Caki2 (cell line): ENCODE measurements at regions not wholly inside any gene's neighbourhood (a gene's known extent, or its start where the extent isn't known, plus 50 kb on each side); places are given as distances from the start of the nearest gene placed in this dataset.
A peak's percentile ranks its signal among the peaks of the same experiment; 100 is the strongest.
"Not testable (repeated sequence)": the region's sequence is repeated elsewhere in the genome, so short reads cannot be mapped to it uniquely, and the experiment has no call there.

Experiments
- DNase-seq: peaks from one replicate; pipeline ENCODE4 v3.0.0-alpha.2; 2015; ENCODE audit warnings: low read depth
- in situ Hi-C: cut with HindIII; loops from 2 replicates; pipeline ENCODE4 v1.10.0; 2016; ENCODE audit warnings: low sequenced_read_pairs, low pct_unique_long_range_greater_than_20kb, mixed read lengths

DNA sequence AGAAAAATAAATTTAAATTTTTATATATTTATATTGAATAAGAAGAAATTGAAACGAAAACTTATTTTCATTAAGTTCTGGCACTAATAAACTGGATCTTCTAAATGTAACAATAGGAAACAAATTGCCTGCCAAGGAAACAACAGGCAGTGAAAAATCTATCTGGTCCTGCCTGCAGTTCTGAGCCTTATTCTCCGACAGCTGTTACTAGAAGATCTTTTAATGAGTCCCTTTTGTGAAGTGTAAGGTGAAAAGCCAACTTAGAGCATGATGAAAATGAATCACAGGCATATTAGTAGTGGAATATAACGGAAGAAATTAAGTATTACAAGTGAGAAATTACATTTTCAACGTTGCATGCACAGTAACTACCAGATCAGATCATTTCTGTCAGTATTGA lies 1002.7 kb upstream of the PCDH20 start:
- no peak for DNase-seq
- in situ Hi-C loops: no loop called here

- in situ Hi-C loops: no loop called here
- no peak for DNase-seq
Observed at GRCh38 chr13:62407871-62408270, 992.2 kb upstream of the PCDH20 start.

- in situ Hi-C loops: no loop called here
- DNase-seq: no peak
Observed at GRCh38 chr13:62388515-62388914, 972.9 kb upstream of the PCDH20 start.

DNA sequence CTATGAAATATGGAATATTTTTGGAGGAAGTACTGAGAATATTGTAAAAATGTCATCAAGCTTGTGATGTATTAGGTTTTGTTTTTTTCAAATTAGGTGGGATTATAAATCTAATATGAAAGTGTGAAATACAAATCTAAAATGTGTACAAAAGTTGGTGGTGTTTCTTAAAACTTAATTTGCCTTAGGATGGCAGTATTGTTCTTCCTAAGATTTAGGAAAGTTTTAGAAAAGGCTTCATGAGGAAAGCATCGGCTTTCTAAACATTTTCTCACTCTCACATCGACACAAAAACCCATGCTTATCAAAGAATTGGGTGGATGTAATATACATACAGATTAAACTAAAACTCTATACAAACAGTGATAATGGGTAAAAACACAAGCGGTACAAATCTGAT lies 972.0 kb upstream of the PCDH20 start:
- DNase-seq: no peak
- in situ Hi-C loops: no loop called here

GRCh38 chr13:62379241-62379640 lies 963.6 kb upstream of the PCDH20 start:
- in situ Hi-C loops, DNase-seq: not testable (repeated sequence)

DNA sequence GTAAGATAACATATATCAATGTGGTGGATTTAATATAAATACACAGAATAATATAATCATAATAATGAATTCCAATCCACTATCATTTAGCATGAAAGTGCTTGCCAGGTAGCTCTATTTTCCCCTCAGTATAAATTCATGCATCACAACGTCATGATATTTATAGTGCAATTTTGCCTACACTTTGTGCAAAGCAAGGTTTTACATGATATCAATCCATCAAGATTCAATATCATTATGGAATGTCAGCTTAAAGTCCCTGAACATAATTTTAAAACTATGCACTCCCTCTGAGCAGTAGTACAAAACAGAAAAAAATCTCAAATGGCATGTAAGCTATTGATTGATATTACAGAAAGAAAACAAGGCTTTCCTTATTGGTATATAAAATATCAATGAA lies 962.2 kb upstream of the PCDH20 start:
- in situ Hi-C loops: no loop called here
- no peak for DNase-seq

DNA sequence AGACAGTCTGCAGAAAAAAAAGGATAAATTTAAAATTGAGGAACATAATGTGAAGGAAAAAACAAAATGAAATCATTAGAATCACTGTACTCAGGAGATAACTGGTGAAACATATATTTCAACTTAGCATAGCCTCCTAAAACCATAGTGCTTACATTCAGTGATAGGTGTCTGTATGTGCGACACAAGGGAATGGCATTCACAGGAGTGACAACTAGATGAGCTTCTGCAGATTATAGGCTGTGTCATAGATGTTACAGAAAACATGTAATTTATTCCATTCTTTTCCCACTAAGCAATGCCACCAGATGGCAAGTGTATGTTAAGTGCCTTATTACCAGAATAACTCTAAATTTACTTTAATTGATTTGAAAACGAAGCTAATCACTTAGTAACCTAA lies 960.0 kb upstream of the PCDH20 start:
- in situ Hi-C loops: no loop called here
- DNase-seq: no peak

DNA sequence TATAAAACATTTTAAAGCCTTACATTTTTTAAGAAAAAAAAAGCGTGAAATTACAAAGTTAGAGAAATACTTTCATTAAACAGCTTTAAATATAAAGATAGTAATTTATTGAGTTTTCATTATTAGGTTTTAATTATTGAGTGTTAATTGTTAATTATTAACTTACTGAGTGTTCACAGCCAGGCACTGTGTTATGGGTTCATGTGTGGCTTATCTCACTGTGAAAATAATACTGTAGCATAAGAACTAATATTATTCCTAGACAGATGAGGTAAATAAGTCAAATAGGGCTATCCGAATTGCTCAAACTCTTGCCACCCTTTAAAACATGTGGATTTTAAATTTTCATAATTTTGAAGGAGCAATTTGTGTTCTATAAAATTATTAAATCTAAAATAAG lies 956.1 kb upstream of the PCDH20 start:
- no peak for DNase-seq
- in situ Hi-C loops: no loop called here

DNA sequence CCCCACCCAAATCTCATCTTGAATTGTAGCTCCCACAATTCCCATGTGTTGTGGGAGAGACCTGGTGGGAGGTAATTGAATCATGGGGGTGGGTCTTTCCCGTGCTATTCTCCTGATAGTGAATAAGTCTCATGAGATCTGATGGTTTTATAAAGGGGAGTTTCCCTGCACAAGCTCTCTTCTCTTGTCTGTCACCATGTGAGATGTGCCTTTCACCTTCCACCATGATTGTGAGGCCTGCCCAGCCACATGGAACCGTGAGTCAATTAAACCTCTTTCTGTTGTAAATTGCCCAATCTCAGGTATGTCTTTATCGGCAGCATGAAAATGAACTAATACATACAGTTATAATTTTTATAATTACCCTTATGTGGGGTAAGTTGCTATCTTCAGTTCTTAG lies 952.3 kb upstream of the PCDH20 start:
- in situ Hi-C loops, DNase-seq: not testable (repeated sequence)

GRCh38 chr13:62360609-62361008 lies 945.0 kb upstream of the PCDH20 start:
- in situ Hi-C loops: no loop called here
- no peak for DNase-seq

GRCh38 chr13:62358646-62358932 lies 942.9 kb upstream of the PCDH20 start:
- DNase-seq: no peak
- in situ Hi-C loops: no loop called here

DNA sequence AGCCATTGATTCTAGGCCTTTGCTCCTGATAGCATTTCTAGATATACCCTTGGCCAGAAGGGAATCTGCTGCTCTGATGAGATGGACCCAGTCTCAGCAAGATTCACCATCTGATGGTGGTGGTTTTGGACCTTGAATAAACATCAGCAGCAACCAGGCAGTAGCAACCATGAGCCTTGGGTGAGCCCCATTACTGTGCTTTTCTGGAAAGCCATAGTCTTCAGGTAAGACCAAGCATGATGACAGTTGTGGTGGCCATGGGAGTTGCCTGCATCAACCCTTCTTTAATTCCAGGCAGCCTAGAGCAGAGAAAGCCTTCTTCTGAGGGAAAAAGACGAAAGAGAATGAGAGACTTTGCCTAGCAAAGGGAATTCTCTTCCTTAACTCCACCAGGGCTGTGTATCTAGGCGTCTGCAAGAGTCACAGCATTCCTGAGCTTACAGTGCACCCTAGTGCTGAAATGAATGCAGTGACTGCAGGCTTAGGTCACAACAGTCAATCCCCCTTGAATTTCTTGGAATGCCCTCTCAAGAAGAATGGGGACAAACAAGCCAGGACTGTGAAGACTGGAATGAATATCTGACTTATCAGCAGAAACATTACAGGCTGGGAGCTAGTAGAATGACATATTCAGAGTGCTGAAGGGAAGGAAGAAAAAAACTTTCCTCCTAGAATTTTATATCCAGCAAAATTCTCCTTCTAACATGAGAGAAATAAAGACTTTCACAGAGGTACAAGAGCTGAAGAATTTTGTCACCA lies 942.4 kb upstream of the PCDH20 start:
- peak; percentile 11 for DNase-seq

GRCh38 chr13:62356977-62357376 lies 941.3 kb upstream of the PCDH20 start:
- in situ Hi-C loops: no loop called here
- DNase-seq: no peak

More for the DNA sequence above, 942.4 kb upstream of the PCDH20 start:
- in situ Hi-C loops: no loop called here

- DNase-seq: no peak
- in situ Hi-C loops: no loop called here
Observed at GRCh38 chr13:62337109-62337880, 921.6 kb upstream of the PCDH20 start.

GRCh38 chr13:62336507-62336906 lies 920.9 kb upstream of the PCDH20 start:
- no peak for DNase-seq
- in situ Hi-C loops: no loop called here

DNA sequence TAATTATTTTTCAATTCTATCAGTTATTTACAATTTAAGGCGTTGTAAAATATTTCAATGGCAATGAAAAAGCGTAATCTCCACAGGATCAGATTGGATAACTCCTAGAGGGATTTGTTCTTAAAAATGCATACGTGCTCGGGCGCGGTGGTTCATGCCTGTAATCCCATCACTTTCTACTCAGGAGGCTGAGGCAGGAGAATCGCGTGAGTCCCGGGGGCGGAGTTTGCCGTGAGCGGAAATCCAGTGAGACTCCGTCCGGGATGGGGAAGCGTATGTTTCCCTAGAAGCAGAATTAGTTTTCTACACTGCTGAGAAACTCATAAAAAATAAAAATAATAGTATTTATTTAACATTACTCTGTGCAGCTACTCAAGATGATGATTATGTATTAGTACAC lies 917.8 kb upstream of the PCDH20 start:
- DNase-seq: no peak
- in situ Hi-C loops: no loop called here

DNA sequence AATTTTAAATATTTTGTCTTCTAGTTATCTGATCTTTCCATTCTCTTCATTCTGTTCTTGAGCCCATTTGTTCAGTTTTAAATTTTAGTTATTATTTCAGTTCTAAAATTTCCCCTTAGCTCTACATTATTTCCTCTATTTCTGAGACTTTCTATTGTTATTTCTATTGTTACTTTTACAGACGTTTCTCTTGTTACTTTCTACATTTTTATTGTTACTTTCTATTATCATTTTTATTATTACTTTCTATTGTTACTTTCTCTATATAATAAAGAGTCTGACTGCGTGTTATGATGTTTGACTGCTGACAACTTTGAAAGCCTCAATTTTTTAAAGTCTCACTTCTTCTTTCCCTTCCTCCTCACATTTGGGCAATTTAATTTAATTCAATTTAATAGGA lies 915.7 kb upstream of the PCDH20 start:
- DNase-seq: no peak
- in situ Hi-C loops: no loop called here

GRCh38 chr13:62327367-62327766 lies 911.7 kb upstream of the PCDH20 start:
- in situ Hi-C loops: no loop called here
- no peak for DNase-seq

- no peak for DNase-seq
- in situ Hi-C loops: no loop called here
Observed at GRCh38 chr13:62324842-62325241, 909.2 kb upstream of the PCDH20 start.

DNA sequence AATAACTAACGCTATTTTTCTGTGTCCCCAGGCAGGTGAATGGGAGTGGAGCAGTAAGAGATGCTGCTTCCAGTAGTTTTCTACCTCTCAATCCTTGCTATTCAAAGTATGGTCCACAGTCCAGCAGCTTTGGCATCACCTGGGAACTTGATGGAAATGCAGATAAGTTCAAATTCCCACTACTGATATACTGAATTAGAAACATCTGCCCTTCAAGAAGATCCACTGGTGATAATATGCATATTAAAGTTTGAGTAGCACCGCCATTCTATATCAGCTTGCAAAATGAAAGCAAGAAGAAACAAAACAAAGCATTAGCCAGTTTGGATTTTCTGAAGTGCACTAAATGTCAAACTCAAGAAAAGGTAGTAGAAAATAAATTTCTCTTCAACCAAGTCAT lies 906.2 kb upstream of the PCDH20 start:
- no peak for DNase-seq
- in situ Hi-C loops: no loop called here
